OCI-LY3 (cell line): ENCODE measurements at regions not wholly inside any gene's neighbourhood (a gene's known extent, or its start where the extent isn't known, plus 50 kb on each side); places are given as distances from the start of the nearest gene placed in this dataset.

ENCODE experiments used
- H2AFZ ChIP-seq: fragments of 200-600, 300-600 bp; shearing (Covaris generic); 2 replicates; pipeline ENCODE4 v1.6.0; 2014; ENCODE audit warnings: antibody characterized with exemption, low read depth, low read length
- H3K27ac ChIP-seq: fragments of 200-600, 300-600 bp; sonication (generic); 2 replicates; pipeline ENCODE4 v1.5.1; 2014; ENCODE audit warnings: mild to moderate bottlenecking, low read length, moderate library complexity, mixed read lengths
- H3K27me3 ChIP-seq: fragments of 200-600, 300-600 bp; sonication (generic); 2 replicates; pipeline ENCODE4 v1.6.1; 2014; ENCODE audit warnings: low read depth, low read length, mixed read lengths
- H3K36me3 ChIP-seq: fragments of 200-600, 300-600 bp; sonication (generic); replicated peaks from 2 replicates; pipeline ENCODE3; 2014; ENCODE audit warnings: low read depth, low read length, mixed read lengths
- H3K4me1 ChIP-seq: fragments of 300-600, 200-600 bp; sonication (generic); 2 replicates; pipeline ENCODE4 v1.6.1; 2014; ENCODE audit warnings: low read length, mixed read lengths
- H3K4me2 ChIP-seq: fragments of 200-600, 300-600 bp; sonication (generic); 2 replicates; pipeline ENCODE4 v1.6.1; 2014; ENCODE audit warnings: low read length, mixed read lengths
- H3K4me3 ChIP-seq: fragments of 300-600, 200-600 bp; sonication (generic); 2 replicates; pipeline ENCODE4 v1.5.1; 2014; ENCODE audit warnings: antibody characterized with exemption, mild to moderate bottlenecking, low read length, moderate library complexity
- H3K79me2 ChIP-seq: fragments of 300-600, 200-600 bp; shearing (Covaris generic); 2 replicates; pipeline ENCODE4 v1.6.1; 2014; ENCODE audit warnings: mild to moderate bottlenecking, low read length, mixed read lengths
- H3K9ac ChIP-seq: fragments of 300-600, 200-600 bp; shearing (Covaris generic); 2 replicates; pipeline ENCODE4 v1.6.0; 2014; ENCODE audit warnings: mild to moderate bottlenecking, low read length, moderate library complexity
- H3K9me3 ChIP-seq: fragments of 200-600, 300-600 bp; shearing (Covaris generic); 2 replicates; pipeline ENCODE4 v1.6.1; 2014; ENCODE audit warnings: low read length, mixed read lengths; ENCODE audit not compliant: insufficient read depth
- H4K20me1 ChIP-seq: fragments of 200-600, 300-600 bp; sonication (generic); 2 replicates; pipeline ENCODE4 v1.6.1; 2016; ENCODE audit warnings: low read length, mixed read lengths; ENCODE audit not compliant: insufficient read depth
- CTCF ChIP-seq: fragments of 200-600, 300-600 bp; sonication (generic); IDR thresholded peaks from 2 replicates; pipeline ENCODE4 v1.5.1; 2014; ENCODE audit warnings: antibody characterized with exemption, low read length, low read depth
- EZH2phosphoT487 ChIP-seq: fragments of 200-600 bp; shearing (Covaris generic); IDR thresholded peaks from 2 replicates; pipeline ENCODE4 v1.6.1; 2018; ENCODE audit warnings: antibody characterized with exemption, mixed run types, low read depth

DNA sequence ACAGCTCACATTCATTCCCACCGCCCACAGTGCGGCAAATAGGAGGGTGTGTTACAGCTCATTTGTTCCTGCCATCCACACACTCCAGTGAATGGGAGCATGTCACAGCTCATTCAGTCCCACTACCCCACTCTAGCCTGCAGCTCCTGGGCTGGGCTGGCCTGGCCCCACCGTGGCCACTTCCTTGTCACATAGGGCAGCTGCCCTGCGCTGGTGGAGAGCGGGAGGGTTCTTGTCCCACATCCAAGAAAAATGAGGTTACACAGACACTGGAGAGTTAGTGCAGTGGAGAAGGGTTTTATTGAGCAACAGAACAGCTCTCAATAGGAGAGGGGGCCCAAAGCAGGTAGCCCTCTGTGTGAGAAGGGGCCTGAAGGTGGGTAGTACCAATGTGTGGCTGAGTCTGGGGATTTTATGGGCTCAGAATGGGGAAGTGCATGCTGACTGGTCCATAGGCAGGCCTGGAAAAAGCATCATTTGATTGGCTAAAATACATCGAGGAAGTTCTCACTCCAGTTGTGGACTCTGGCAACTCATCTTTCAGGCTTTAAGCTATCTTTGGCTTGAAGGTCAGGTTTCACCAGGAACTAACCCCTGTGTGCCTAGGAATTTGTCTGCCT, 249.7 kb downstream of the ETAA1 start:
- Histone ChIP-seq H3K79me2 (no peaks in the 10 kb centered on the region), H3K27me3 (0 out of 2 replicates have a peak, but pooled peaks cover 6% of the 10 kb centered on the region), H4K20me1 (no peaks in the 10 kb centered on the region), H3K9ac (no peak overlapping the region), H2AFZ (no peak overlapping the region), H3K4me1 (peaks cover 10% of the 10 kb centered on the region), H3K27ac (no peak overlapping the region), H3K4me2 (no peak overlapping the region), H3K36me3 (no peaks in the 10 kb centered on the region), H3K9me3 (no peaks in the 10 kb centered on the region), H3K4me3 (no peak overlapping the region)
- no peak for TF ChIP-seq CTCF
- TF ChIP-seq EZH2phosphoT487: no peak

DNA sequence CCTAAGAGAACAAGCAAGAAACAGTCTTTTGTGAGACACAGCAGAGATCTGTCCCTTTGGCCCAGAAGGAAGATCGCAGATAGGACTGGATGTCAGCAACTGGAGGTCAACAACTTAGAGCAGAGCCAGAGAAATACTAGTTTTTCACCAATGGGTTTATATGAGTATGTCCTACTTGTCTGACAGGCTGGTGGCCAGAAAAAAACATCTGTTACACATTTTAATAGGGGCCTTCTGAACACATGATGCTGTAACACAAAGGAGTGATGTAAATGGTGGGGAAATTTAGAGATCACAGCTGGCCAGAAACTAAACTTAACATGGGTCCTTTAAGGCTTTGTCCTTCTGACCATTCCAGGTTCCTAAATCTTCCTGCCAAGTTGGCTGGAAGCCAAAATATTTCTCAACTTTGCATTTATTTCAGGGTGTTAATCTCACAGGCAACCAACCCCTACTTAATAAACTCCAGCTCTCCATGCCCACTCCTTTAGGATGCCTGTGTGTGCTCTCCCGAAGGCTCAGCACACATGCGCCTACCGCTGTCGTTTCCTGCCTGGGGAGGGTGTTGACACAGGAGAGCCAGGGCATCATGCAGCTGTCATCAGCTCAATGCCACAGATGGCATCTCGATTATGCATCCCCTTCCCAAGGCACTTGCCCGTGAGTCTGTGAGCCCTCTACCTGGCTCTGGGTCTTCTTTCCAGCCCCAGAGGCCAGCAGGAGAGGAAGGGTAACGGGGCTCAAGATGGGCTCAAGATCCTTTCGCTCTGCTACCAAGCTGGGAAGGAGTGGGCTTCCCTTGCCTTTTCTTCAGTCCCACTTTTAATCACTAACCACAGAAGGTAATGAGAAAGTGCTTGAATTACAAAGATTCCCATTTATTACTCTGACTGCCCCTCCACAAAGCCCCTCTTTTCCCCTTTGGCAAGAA, 252.5 kb downstream of the ETAA1 start:
- Histone ChIP-seq H4K20me1 (no peaks in the 10 kb centered on the region), H3K4me1 (peaks cover 21% of the 10 kb centered on the region), H2AFZ (no peak overlapping the region), H3K27me3 (0 out of 2 replicates have a peak, but pooled peaks cover 6% of the 10 kb centered on the region), H3K27ac (no peak overlapping the region), H3K4me3 (no peak overlapping the region), H3K4me2 (no peak overlapping the region), H3K79me2 (no peaks in the 10 kb centered on the region), H3K9ac (no peak overlapping the region), H3K9me3 (no peaks in the 10 kb centered on the region), H3K36me3 (no peaks in the 10 kb centered on the region)
- TF ChIP-seq CTCF: no peak
- no peak for TF ChIP-seq EZH2phosphoT487

GRCh38 chr2:67650291-67651133, 253.4 kb downstream of the ETAA1 start:
- Histone ChIP-seq H3K9ac (no peak overlapping the region), H3K4me2 (no peak overlapping the region), H3K9me3 (no peaks in the 10 kb centered on the region), H3K4me3 (no peak overlapping the region), H3K4me1 (peaks cover 21% of the 10 kb centered on the region), H4K20me1 (no peaks in the 10 kb centered on the region), H3K27me3 (0 out of 2 replicates have a peak, but pooled peaks cover 6% of the 10 kb centered on the region), H2AFZ (no peak overlapping the region), H3K27ac (no peak overlapping the region), H3K36me3 (no peaks in the 10 kb centered on the region), H3K79me2 (no peaks in the 10 kb centered on the region)
- TF ChIP-seq EZH2phosphoT487: no peak
- peak; percentile 48 for TF ChIP-seq CTCF

DNA sequence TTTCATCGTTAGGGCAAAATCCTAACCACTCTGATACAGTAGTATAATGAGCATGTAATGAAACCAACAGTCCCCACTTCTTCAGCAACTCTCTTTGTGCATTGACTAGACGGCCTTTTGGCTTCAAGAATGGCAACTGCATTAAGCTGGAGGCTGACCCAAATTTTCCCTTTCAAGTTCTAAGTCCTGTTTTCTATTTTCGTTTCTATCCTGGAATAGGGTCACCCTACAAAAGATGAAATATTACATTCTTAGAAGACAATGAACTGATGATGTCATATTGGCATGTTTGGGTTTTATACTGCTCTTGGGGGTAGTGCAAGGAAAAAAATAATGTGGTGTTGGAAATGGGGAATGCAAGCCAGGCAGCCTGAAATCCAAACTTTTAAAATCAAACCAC, 254.4 kb downstream of the ETAA1 start:
- Histone ChIP-seq H2AFZ (no peak overlapping the region), H3K79me2 (no peaks in the 10 kb centered on the region), H3K4me3 (no peak overlapping the region), H3K9me3 (no peaks in the 10 kb centered on the region), H3K27me3 (0 out of 2 replicates have a peak, but pooled peaks cover 6% of the 10 kb centered on the region), H3K9ac (no peak overlapping the region), H3K27ac (no peak overlapping the region), H3K36me3 (no peaks in the 10 kb centered on the region), H3K4me2 (no peak overlapping the region), H4K20me1 (no peaks in the 10 kb centered on the region), H3K4me1 (peaks cover 21% of the 10 kb centered on the region)
- TF ChIP-seq CTCF (no peak), EZH2phosphoT487 (no peak)
